Stomach (tissue), 4 donors: ENCODE measurements at regions not wholly inside any gene's neighbourhood (a gene's known extent, or its start where the extent isn't known, plus 50 kb on each side); places are given as distances from the start of the nearest gene placed in this dataset.
A peak's percentile ranks its signal among the peaks of the same experiment; 100 is the strongest.

Source experiments
- EP300 ChIP-seq: sonication (generic); formaldehyde crosslinking; IDR thresholded peaks from one replicate; pipeline ENCODE4 v1.6.1; 2017; ENCODE audit warnings: antibody characterized with exemption
- POLR2A ChIP-seq, 4 donors: fragments of 450-650 bp; IDR thresholded peaks; one replicate each; pipeline ENCODE4 v1.6.1; 2016; ENCODE audit warnings: antibody characterized with exemption in 4 of 4, control low read depth in 2 of 4, mild to moderate bottlenecking in 1 of 4, moderate library complexity in 1 of 4
- TF ChIP-seq, protein P1 (sequence below), 7 experiments: fragments of 450-650 bp in 4 of 7; fragments of 200-600 bp in 3 of 7; sonication (generic) in 3 of 7; IDR thresholded peaks; one replicate each; pipeline ENCODE4 v1.5.1; 2016 to 2019; ENCODE audit warnings: antibody characterized with exemption in 7 of 7, control low read depth in 2 of 7, mild to moderate bottlenecking in 1 of 7

- TF ChIP-seq, protein P1, sequence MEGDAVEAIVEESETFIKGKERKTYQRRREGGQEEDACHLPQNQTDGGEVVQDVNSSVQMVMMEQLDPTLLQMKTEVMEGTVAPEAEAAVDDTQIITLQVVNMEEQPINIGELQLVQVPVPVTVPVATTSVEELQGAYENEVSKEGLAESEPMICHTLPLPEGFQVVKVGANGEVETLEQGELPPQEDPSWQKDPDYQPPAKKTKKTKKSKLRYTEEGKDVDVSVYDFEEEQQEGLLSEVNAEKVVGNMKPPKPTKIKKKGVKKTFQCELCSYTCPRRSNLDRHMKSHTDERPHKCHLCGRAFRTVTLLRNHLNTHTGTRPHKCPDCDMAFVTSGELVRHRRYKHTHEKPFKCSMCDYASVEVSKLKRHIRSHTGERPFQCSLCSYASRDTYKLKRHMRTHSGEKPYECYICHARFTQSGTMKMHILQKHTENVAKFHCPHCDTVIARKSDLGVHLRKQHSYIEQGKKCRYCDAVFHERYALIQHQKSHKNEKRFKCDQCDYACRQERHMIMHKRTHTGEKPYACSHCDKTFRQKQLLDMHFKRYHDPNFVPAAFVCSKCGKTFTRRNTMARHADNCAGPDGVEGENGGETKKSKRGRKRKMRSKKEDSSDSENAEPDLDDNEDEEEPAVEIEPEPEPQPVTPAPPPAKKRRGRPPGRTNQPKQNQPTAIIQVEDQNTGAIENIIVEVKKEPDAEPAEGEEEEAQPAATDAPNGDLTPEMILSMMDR (IDR thresholded peaks at IDR 0.05) = peak in 1 of 7 experiments; percentile 15
- TF ChIP-seq POLR2A (IDR thresholded peaks at IDR 0.05) (no peak), EP300 (no peak)
These were observed 247.2 kb upstream of the MTMR8 start for GRCh38 chrX:64642482-64642881.
